Bronchial epithelial cell (primary cell): ENCODE measurements at regions not wholly inside any gene's neighbourhood (a gene's known extent, or its start where the extent isn't known, plus 50 kb on each side); places are given as distances from the start of the nearest gene placed in this dataset.

ENCODE experiments used
- DNase-seq: peaks from one replicate; pipeline ENCODE4 v3.0.0-alpha.2; 2010; ENCODE audit warnings: low read depth
- FAIRE-seq: peaks from 2 replicates; lab custom pipeline; 2011; peaks lifted over from hg19 to GRCh38; lab: Jason Lieb, UNC
- H3K27me3 ChIP-seq: 2 replicates; pipeline ENCODE4 v1.5.1; 2011; ENCODE audit warnings: low read length; ENCODE audit not compliant: control insufficient read depth, insufficient read depth
- H3K36me3 ChIP-seq: 2 replicates; pipeline ENCODE4 v1.5.1; 2011; ENCODE audit warnings: low read length; ENCODE audit not compliant: control insufficient read depth, insufficient read depth
- H3K4me3 ChIP-seq: 2 replicates; pipeline ENCODE4 v1.5.1; 2011; ENCODE audit warnings: mild to moderate bottlenecking, low read depth, low read length, control low read depth
- TF ChIP-seq, protein P1 (sequence below): IDR thresholded peaks from 2 replicates; pipeline ENCODE4 v1.5.1; 2011; ENCODE audit warnings: mild to moderate bottlenecking, moderate library complexity, low read length, control low read depth, inconsistent platforms; ENCODE audit not compliant: insufficient read depth, severe bottlenecking

DNA sequence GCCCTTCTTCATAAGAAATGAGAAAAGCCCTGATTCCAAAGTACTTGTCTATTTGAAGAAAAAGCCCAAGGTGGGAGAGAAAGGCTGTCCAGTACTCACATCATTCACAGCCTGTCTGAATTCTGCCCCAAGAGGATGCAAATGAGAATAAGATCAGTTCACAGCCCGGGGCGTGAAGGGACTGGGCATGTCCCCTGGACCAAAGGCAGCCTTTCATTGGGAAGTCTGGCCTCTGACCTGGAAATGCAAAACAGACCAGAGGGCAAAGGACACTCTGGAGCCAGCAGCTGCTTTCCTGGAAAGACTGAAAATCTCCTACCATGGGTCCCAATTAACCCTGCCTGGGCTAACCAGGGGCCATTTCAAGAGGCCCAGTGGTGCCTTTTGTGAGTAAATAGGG lies 191.2 kb upstream of the PELI2 start:
- Histone ChIP-seq H3K27me3 (peaks cover 2% of the 10 kb centered on the region), H3K4me3 (no peak overlapping the region), H3K36me3 (no peaks in the 10 kb centered on the region)
- TF ChIP-seq, protein P1, sequence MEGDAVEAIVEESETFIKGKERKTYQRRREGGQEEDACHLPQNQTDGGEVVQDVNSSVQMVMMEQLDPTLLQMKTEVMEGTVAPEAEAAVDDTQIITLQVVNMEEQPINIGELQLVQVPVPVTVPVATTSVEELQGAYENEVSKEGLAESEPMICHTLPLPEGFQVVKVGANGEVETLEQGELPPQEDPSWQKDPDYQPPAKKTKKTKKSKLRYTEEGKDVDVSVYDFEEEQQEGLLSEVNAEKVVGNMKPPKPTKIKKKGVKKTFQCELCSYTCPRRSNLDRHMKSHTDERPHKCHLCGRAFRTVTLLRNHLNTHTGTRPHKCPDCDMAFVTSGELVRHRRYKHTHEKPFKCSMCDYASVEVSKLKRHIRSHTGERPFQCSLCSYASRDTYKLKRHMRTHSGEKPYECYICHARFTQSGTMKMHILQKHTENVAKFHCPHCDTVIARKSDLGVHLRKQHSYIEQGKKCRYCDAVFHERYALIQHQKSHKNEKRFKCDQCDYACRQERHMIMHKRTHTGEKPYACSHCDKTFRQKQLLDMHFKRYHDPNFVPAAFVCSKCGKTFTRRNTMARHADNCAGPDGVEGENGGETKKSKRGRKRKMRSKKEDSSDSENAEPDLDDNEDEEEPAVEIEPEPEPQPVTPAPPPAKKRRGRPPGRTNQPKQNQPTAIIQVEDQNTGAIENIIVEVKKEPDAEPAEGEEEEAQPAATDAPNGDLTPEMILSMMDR, result no peak
- FAIRE-seq (no peak), DNase-seq (no peak)

DNA sequence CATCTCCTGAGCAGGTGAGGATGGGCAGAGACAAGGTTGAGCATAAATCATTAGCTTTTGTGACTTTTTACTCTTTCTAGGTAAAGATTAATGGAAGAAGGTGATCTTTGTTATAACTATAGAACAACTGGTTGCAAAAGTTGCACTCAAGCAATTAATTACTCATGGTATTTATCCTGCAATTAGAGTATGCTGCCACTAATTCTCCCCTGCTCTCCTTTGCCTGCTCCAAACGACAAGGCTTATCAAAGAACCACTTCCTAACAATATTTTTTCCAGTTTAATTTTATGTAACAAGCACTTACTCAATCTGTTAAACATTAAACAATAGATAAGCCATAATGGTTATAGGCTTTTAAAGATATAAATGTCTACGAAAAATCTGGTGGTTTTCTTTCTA lies 189.9 kb upstream of the PELI2 start:
- TF ChIP-seq, protein P1, result no peak
- H3K27me3 ChIP-seq, result peaks cover 2% of the 10 kb centered on the region
- FAIRE-seq, result no peak

DNA sequence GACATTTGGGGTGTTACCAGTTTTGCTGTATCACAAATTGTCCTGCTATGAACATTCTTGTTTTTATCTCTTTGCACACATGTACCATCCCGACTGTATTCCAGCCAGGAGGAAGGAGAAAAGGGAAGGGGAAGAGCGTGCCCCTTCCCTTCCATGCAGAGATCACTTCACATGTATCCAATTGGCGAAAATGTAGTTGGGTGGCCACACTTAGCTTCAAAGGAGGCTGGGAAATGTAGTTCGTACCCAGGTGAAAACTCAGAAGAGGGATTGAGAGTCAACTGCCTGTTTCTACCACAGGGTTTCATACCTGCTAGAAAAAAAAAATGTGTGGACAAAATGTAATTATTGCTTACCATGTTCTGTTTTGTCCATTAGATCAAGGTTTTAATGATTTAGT lies 189.1 kb upstream of the PELI2 start:
- DNase-seq (no peak), FAIRE-seq (no peak)
- H3K4me3 ChIP-seq, result no peak overlapping the region
- peaks cover 2% of the 10 kb centered on the region for H3K27me3 ChIP-seq
- no peaks in the 10 kb centered on the region for H3K36me3 ChIP-seq
- TF ChIP-seq, protein P1, result no peak

More for the DNA sequence above, 189.9 kb upstream of the PELI2 start:
- no peak overlapping the region for H3K4me3 ChIP-seq
- H3K36me3 ChIP-seq, result no peaks in the 10 kb centered on the region
- no peak for DNase-seq

DNA sequence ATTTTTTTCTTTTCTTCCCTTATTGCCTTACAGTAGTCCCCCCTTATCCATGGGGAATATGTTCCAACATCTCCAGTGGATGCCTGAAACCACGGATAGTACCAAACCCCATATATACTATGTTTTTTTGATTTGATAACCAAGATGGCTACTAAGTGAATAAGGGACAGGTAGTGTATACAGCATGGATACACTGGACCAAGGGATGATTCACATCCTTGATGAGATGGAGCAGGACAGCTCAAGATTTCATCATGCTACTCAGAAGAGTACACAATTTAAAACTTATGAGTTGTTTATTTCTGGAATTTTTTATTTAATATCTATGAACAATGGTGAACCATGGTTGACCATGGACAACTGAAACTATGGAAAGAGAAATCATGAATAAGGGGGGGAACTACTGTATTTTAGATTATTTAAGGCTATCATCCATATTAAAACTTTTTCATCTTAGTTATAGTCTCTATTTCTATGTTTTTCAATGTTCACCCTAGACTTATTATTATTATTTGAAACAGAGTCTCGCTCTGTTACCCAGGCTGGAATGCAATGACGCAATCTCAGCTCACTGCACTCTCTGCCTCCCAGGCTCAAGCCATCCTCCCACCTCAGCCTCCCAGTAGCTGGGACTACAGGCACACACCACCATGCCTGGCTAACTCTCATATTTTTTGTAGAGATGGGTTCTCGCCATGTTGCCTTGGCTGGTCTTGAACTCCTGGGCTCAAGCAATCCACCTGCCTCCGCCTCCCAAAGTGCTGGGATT lies 188.0 kb upstream of the PELI2 start:
- Histone ChIP-seq H3K36me3 (no peaks in the 10 kb centered on the region), H3K27me3 (no peaks in the 10 kb centered on the region), H3K4me3 (no peak overlapping the region)
- TF ChIP-seq, protein P1, result no peak
- peak; percentile 62 for DNase-seq
- FAIRE-seq, result no peak

DNA sequence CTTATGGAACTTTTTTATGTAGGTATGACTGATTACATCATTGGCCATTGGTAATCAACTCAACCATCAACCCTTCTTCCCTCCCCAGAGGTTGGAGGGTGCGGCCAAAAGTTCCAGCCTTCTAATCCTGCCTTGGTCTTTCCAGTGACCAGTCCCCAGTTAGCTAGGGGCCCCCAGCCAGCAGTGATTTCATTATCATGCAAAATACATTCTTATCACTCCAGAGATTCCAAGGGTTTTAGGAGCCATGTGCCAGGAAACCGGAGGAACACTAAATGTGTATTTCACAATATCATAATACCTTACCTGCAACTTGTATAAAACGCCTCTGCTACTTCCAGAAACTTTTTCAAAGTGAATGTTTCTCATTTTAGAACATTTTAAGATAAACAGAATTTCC lies 181.5 kb upstream of the PELI2 start:
- DNase-seq (no peak), FAIRE-seq (no peak)
- Histone ChIP-seq H3K27me3 (no peaks in the 10 kb centered on the region), H3K36me3 (no peaks in the 10 kb centered on the region), H3K4me3 (no peak overlapping the region)
- TF ChIP-seq, protein P1, result no peak

DNA sequence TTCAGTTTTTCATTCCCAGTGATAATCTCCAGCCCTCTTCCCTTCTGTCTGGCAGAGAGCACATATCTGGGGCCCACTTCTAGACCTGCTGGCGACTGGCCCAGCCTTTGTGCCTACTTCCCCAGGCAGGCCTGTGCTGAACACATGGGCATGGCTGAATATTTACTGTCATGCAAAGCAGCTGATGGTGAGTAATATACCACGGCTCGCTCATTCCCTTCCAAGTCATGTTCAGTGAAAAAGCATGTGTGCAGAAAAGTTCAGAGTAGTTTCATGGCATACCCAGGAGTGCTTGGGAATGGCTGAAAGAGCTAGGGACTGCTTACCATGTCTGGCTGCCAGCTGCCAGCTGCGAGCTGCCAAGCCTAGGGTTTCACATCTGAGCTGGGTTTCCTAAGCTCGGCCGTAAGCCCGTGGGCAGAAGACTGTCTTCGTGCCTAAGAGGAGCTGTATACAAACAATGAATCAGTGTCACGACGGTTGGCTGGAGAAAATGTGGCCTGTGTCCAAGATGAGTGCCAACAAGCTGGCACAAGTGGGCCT lies 179.9 kb upstream of the PELI2 start:
- no peaks in the 10 kb centered on the region for H3K27me3 ChIP-seq
- DNase-seq (peak; percentile 92), FAIRE-seq (peak; percentile 97)
- no peak overlapping the region for H3K4me3 ChIP-seq
- TF ChIP-seq, protein P1, result no peak
- no peaks in the 10 kb centered on the region for H3K36me3 ChIP-seq
